Lower leg skin (tissue), 4 donors: ENCODE measurements at regions not wholly inside any gene's neighbourhood (a gene's known extent, or its start where the extent isn't known, plus 50 kb on each side); places are given as distances from the start of the nearest gene placed in this dataset.

Experiments
- DNase-seq, 2 donors: peaks; one replicate each; pipeline ENCODE4 v3.0.0-alpha.2; 2019; ENCODE audit warnings: low spot score in 2 of 2
- H3K4me3 ChIP-seq: fragments of 200-600 bp; sonication (generic); 2 replicates; pipeline ENCODE4 v1.5.1; 2017; ENCODE audit warnings: mild to moderate bottlenecking, low read depth; ENCODE audit not compliant: poor library complexity, severe bottlenecking
- CTCF ChIP-seq, 3 donors: fragments of 450-650 bp; IDR thresholded peaks; one replicate each; pipeline ENCODE4 v1.5.1; 2016; ENCODE audit warnings: antibody characterized with exemption in 3 of 3, mild to moderate bottlenecking in 3 of 3, moderate library complexity in 2 of 3
- POLR2A ChIP-seq, 2 donors: fragments of 450-650 bp; IDR thresholded peaks; one replicate each; pipeline ENCODE4 v1.6.1; 2016 to 2017; ENCODE audit warnings: antibody characterized with exemption in 2 of 2, mild to moderate bottlenecking in 1 of 2, moderate library complexity in 1 of 2
- WGBS, 2 donors: methylation state at CpG; one replicate each; pipeline ENCODE4 v1.1.5; 2018; 5-methylcytosine and 5-hydroxymethylcytosine counted together
- intact Hi-C: fragments of 100-400 bp; cut with DNase I; formaldehyde crosslinking; loops from one replicate; pipeline ENCODE4 v1.15.0; 2023; ENCODE audit warnings: low total_unique reads

GRCh38 chr2:228629251-228629650, 447.8 kb upstream of the SPHKAP start:
- intact Hi-C loops, result no loop called here
- TF ChIP-seq CTCF (IDR thresholded peaks at IDR 0.05) (no peak), POLR2A (IDR thresholded peaks at IDR 0.05) (no peak)
- no peak overlapping the region for H3K4me3 ChIP-seq
- WGBS, 2 donors, result 51 to 56% methylated on average over 1 of the region's 1 CpG
- no peak for DNase-seq

- no peak overlapping the region for H3K4me3 ChIP-seq
- DNase-seq, result no peak
- TF ChIP-seq CTCF (IDR thresholded peaks at IDR 0.05) (no peak), POLR2A (IDR thresholded peaks at IDR 0.05) (no peak)
- WGBS, 2 donors, result 78 to 80% methylated on average over 4 of the region's 4 CpGs
- intact Hi-C loops, result no loop called here
Observed at GRCh38 chr2:228628682-228629081, 447.2 kb upstream of the SPHKAP start.

- intact Hi-C loops, result no loop called here
- WGBS, 2 donors, result 78 to 79% methylated on average over 4 of the region's 4 CpGs
- TF ChIP-seq CTCF (IDR thresholded peaks at IDR 0.05) (no peak), POLR2A (IDR thresholded peaks at IDR 0.05) (no peak)
Observed at GRCh38 chr2:228627510-228627909, 446.0 kb upstream of the SPHKAP start.

GRCh38 chr2:228625481-228625880, 444.0 kb upstream of the SPHKAP start:
- TF ChIP-seq POLR2A (IDR thresholded peaks at IDR 0.05), result no peak
- TF ChIP-seq CTCF (IDR thresholded peaks at IDR 0.05), result no peak
- DNase-seq, result no peak
- H3K4me3 ChIP-seq, result no peak overlapping the region
- intact Hi-C loops, result no loop called here
- WGBS, 2 donors, result 84 to 87% methylated on average over 3 of the region's 3 CpGs

More at GRCh38 chr2:228627510-228627909, 446.0 kb upstream of the SPHKAP start:
- no peak overlapping the region for H3K4me3 ChIP-seq
- DNase-seq, result no peak

GRCh38 chr2:228624733-228625132, 443.2 kb upstream of the SPHKAP start:
- 78 to 84% methylated on average over 1 of the region's 1 CpG for WGBS, 2 donors
- H3K4me3 ChIP-seq, result no peak overlapping the region
- no peak for TF ChIP-seq POLR2A (IDR thresholded peaks at IDR 0.05)
- intact Hi-C loops, result no loop called here
- DNase-seq, result no peak

GRCh38 chr2:228615496-228615895, 434.0 kb upstream of the SPHKAP start:
- 96% methylated on average over 3 of the region's 3 CpGs for WGBS, 2 donors
- intact Hi-C loops, result no loop called here

More at GRCh38 chr2:228615496-228615895, 434.0 kb upstream of the SPHKAP start:
- H3K4me3 ChIP-seq, result no peak overlapping the region
- DNase-seq, result no peak
- TF ChIP-seq POLR2A (IDR thresholded peaks at IDR 0.05), result no peak
- no peak for TF ChIP-seq CTCF (IDR thresholded peaks at IDR 0.05)
